ENCODE measurements at regions not wholly inside any gene's neighbourhood (a gene's known extent, or its start where the extent isn't known, plus 50 kb on each side); places are given as distances from the start of the nearest gene placed in this dataset.
"Not testable (repeated sequence)": the region's sequence is repeated elsewhere in the genome, so short reads cannot be mapped to it uniquely, and the experiment has no call there.

DNA sequence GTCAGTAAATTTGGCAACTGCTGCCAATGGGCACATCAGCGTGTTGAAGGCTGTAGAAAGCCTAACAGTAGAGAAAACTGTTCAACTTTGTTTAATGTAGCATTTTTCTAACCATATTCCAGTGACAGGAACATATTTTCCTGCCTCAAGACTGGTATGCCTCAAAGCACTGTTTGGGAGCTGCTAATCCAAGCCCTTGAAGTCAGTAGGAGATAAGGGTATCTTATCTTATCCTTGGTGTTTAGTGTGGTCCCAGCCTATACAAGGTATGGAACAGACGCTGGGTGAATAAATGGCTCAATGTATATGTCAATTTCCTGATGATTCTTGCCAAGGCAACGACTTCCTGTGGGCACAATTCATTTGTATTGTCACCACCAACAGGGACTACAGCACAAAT lies 97.5 kb upstream of the CREB5 start:
- Histone ChIP-seq H3K9me3 (ENCODE audit: control insufficient read depth, low read depth, low read length) (no peaks in the 10 kb centered on the region), H3K4me3 (ENCODE audit: low read length) (no peak overlapping the region), H3K27me3 (ENCODE audit: control insufficient read depth, insufficient read depth, low read length) (no peaks in the 10 kb centered on the region), H3K9ac (ENCODE audit: low read length) (no peak overlapping the region), H3K4me1 (ENCODE audit: control insufficient read depth, low read depth, low read length) (peaks cover 8% of the 10 kb centered on the region), H3K27ac (ENCODE audit: low read length) (no peak overlapping the region), H3K36me3 (ENCODE audit: control insufficient read depth, low read depth, low read length) (no peaks in the 10 kb centered on the region)

DNA sequence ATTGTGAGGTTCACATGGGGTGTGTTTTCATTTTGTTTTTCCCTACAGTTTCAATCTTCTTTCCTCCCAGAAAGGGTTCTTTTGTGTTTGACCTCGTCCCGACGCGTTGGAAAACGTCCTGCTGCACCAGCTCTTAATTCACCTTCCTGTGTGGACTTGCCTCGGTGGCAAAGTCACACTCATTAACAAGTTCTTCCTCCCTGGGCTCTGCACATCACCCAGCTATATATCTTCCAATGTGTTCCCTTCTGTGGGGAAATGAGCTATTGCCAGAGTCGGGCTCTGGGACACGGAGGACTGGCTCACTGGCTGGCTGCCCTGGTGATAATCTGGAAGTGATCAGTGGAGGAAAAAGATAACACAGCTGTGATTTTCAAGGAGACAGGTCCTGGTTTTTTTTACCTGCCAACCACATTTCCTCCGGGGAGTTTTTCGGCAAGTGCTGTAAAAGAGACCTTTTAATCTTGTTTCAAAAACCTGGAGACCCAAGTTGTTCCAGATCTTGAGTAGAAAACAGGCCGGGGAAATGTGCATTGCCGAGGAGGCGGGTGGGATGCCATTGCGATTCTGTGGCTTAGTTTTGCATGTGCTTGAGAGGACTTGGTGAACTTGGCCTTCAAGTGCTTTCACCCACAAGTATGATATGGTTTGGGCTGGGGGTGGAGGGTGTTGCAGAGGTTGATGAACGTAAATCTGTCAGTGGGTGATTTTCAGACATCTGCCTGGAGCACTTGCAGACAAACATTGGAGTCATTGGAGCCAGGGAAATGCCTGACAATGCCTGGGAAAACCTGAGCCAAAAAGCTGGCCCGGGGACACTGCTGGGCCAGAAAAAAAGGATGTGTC lies 96.5 kb upstream of the CREB5 start:
- Histone ChIP-seq H3K36me3 (ENCODE audit: control insufficient read depth, low read depth, low read length) (no peaks in the 10 kb centered on the region), H3K9me3 (ENCODE audit: control insufficient read depth, low read depth, low read length) (no peaks in the 10 kb centered on the region), H3K27me3 (ENCODE audit: control insufficient read depth, insufficient read depth, low read length) (no peaks in the 10 kb centered on the region), H3K9ac (ENCODE audit: low read length) (no peak overlapping the region), H3K4me1 (ENCODE audit: control insufficient read depth, low read depth, low read length) (peaks cover 8% of the 10 kb centered on the region), H3K4me3 (ENCODE audit: low read length) (no peak overlapping the region), H3K27ac (ENCODE audit: low read length) (no peak overlapping the region)

- Histone ChIP-seq H3K9me3 (ENCODE audit: control insufficient read depth, low read depth, low read length) (no peaks in the 10 kb centered on the region), H3K27ac (ENCODE audit: low read length) (no peak overlapping the region), H3K4me1 (ENCODE audit: control insufficient read depth, low read depth, low read length) (peaks cover 8% of the 10 kb centered on the region), H3K36me3 (ENCODE audit: control insufficient read depth, low read depth, low read length) (no peaks in the 10 kb centered on the region), H3K27me3 (ENCODE audit: control insufficient read depth, insufficient read depth, low read length) (no peaks in the 10 kb centered on the region), H3K9ac (ENCODE audit: low read length) (no peak overlapping the region), H3K4me3 (ENCODE audit: low read length) (no peak overlapping the region)
Measured at GRCh38 chr7:28316489-28316888, 95.8 kb upstream of the CREB5 start.

DNA sequence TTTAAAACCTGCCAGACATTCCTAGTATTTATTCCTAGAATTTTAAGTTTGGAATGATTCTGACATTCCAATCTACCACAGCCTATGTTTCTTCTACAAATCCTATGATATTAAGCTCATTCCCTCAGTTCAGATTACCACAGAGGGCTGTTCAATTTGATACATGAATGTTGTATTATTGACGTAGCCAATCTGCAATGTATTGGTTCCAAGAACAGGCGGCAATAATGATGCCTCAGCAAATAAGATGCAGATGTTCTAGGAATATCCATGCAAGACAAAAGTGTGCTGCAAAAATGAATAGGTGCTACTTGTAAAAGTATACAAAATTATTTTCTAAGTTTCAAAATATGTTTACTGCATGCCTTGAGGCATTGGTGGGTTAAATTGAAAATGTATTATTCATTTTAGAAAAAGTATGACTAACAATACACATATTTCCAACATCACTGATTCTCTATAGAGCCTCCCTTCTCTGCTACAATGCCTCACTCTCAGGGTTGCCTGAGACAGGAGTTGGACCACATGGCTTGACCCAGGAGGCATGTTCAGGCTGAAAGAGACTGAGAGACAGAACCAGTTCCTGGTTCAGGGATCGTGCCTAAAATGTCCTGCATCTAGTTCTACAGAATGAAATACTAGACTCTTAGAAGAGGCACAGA lies 94.1 kb upstream of the CREB5 start:
- H3K36me3 ChIP-seq (ENCODE audit: control insufficient read depth, low read depth, low read length), result no peaks in the 10 kb centered on the region
- no peak overlapping the region for H3K27ac ChIP-seq (ENCODE audit: low read length)
- H3K9ac ChIP-seq (ENCODE audit: low read length), result no peak overlapping the region
- no peaks in the 10 kb centered on the region for H3K27me3 ChIP-seq (ENCODE audit: control insufficient read depth, insufficient read depth, low read length)
- H3K4me1 ChIP-seq (ENCODE audit: control insufficient read depth, low read depth, low read length), result no peaks in the 10 kb centered on the region
- H3K9me3 ChIP-seq (ENCODE audit: control insufficient read depth, low read depth, low read length), result no peaks in the 10 kb centered on the region
- H3K4me3 ChIP-seq (ENCODE audit: low read length), result no peak overlapping the region

GRCh38 chr7:28323833-28324232 lies 88.5 kb upstream of the CREB5 start:
- no peaks in the 10 kb centered on the region for H3K36me3 ChIP-seq (ENCODE audit: control insufficient read depth, low read depth, low read length)
- no peak overlapping the region for H3K27ac ChIP-seq (ENCODE audit: low read length)
- H3K9me3 ChIP-seq (ENCODE audit: control insufficient read depth, low read depth, low read length), result no peaks in the 10 kb centered on the region
- no peaks in the 10 kb centered on the region for H3K27me3 ChIP-seq (ENCODE audit: control insufficient read depth, insufficient read depth, low read length)
- peaks cover 3% of the 10 kb centered on the region for H3K4me1 ChIP-seq (ENCODE audit: control insufficient read depth, low read depth, low read length)
- no peak overlapping the region for H3K4me3 ChIP-seq (ENCODE audit: low read length)
- no peak overlapping the region for H3K9ac ChIP-seq (ENCODE audit: low read length)

- Histone ChIP-seq H3K27ac (ENCODE audit: low read length) (no peak overlapping the region), H3K36me3 (ENCODE audit: control insufficient read depth, low read depth, low read length) (no peaks in the 10 kb centered on the region), H3K9me3 (ENCODE audit: control insufficient read depth, low read depth, low read length) (no peaks in the 10 kb centered on the region), H3K27me3 (ENCODE audit: control insufficient read depth, insufficient read depth, low read length) (no peaks in the 10 kb centered on the region), H3K9ac (ENCODE audit: low read length) (no peak overlapping the region), H3K4me3 (ENCODE audit: low read length) (no peak overlapping the region), H3K4me1 (ENCODE audit: control insufficient read depth, low read depth, low read length) (peaks cover 7% of the 10 kb centered on the region)
Measured at GRCh38 chr7:28328146-28328545, 84.2 kb upstream of the CREB5 start.

DNA sequence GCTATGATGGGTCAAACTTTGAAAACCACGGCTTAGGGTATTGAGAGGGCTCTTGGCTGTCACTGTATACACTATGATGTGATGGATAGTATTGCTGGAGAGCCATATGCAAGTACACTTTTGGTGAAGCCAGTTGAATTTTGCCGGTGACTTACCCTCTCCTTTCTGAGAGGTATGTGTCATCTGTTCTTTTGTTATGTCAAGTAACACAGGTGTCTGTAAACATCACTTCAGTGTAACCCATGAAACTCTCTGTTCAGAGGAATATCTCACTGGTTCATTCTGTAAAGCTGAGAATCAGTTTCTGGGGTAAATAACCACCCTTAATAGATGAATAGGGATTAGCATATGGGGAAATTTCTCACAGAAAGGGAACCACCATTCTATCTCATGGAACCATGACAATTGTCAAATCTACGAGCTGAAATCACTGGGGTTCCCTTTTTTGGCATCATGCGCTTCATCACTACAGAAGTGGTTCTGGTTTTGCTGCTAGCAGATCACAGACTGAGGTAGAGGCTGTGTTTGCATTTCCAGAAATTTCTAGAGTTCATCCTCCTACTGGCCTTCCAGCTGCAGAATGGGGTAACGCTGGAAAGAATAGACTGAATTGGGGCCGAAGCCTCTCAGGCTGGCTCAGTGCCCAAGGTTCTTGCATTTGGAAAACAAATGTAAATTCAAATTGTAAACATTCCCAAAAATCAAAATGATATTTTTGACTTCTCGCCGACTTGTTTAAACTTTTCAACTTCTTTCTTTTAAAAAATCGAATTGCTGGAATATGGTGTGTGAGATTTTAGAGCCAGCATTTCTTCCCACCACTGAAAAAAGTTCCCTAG lies 83.3 kb upstream of the CREB5 start:
- no peak overlapping the region for H3K4me3 ChIP-seq (ENCODE audit: low read length)
- peaks cover 7% of the 10 kb centered on the region for H3K4me1 ChIP-seq (ENCODE audit: control insufficient read depth, low read depth, low read length)
- H3K27ac ChIP-seq (ENCODE audit: low read length), result no peak overlapping the region
- no peak overlapping the region for H3K9ac ChIP-seq (ENCODE audit: low read length)
- H3K27me3 ChIP-seq (ENCODE audit: control insufficient read depth, insufficient read depth, low read length), result no peaks in the 10 kb centered on the region
- H3K36me3 ChIP-seq (ENCODE audit: control insufficient read depth, low read depth, low read length), result no peaks in the 10 kb centered on the region
- H3K9me3 ChIP-seq (ENCODE audit: control insufficient read depth, low read depth, low read length), result no peaks in the 10 kb centered on the region

DNA sequence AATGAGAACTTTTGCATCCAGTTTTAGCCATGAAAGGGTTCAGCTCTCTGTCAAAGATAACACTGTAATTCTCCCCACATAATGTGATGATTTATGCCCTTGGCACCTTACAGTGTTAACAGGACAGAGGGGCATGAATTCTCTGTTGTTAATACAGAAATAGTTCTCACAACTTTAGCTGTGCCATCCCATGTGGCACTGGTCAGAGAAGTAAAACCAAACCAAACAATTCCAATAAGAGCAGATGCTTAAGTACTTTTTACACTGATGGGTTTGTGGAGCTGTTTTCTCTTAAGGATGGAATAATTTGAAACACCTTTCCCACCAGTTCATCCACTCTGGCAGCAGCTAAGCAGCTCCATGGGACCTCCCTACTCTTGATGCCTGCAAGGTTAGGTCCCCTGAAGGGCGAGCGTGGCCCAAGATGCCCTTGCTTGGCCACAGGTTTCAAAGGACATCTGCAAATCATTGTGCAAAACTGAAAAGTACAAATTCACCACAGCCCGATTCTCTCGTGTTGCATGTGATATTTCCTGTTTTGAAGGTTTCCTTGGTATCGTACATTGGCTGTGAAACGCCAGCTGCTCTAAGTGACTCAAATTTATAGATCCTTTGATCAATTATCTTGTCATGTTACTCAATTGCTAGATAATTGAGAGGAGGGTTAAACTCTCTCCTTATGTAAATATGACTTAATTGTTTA lies 82.5 kb upstream of the CREB5 start:
- Histone ChIP-seq H3K9ac (ENCODE audit: low read length) (no peak overlapping the region), H3K36me3 (ENCODE audit: control insufficient read depth, low read depth, low read length) (no peaks in the 10 kb centered on the region)

GRCh38 chr7:28330384-28331070 lies 81.8 kb upstream of the CREB5 start:
- Histone ChIP-seq H3K9ac (ENCODE audit: low read length) (no peak overlapping the region), H3K4me3 (ENCODE audit: low read length) (no peak overlapping the region), H3K4me1 (ENCODE audit: control insufficient read depth, low read depth, low read length) (peaks cover 7% of the 10 kb centered on the region), H3K36me3 (ENCODE audit: control insufficient read depth, low read depth, low read length) (no peaks in the 10 kb centered on the region), H3K27me3 (ENCODE audit: control insufficient read depth, insufficient read depth, low read length) (no peaks in the 10 kb centered on the region), H3K27ac (ENCODE audit: low read length) (no peak overlapping the region), H3K9me3 (ENCODE audit: control insufficient read depth, low read depth, low read length) (no peaks in the 10 kb centered on the region)

More for the DNA sequence above, 82.5 kb upstream of the CREB5 start:
- no peak overlapping the region for H3K4me3 ChIP-seq (ENCODE audit: low read length)
- no peaks in the 10 kb centered on the region for H3K27me3 ChIP-seq (ENCODE audit: control insufficient read depth, insufficient read depth, low read length)
- no peaks in the 10 kb centered on the region for H3K9me3 ChIP-seq (ENCODE audit: control insufficient read depth, low read depth, low read length)
- peaks cover 7% of the 10 kb centered on the region for H3K4me1 ChIP-seq (ENCODE audit: control insufficient read depth, low read depth, low read length)
- no peak overlapping the region for H3K27ac ChIP-seq (ENCODE audit: low read length)

DNA sequence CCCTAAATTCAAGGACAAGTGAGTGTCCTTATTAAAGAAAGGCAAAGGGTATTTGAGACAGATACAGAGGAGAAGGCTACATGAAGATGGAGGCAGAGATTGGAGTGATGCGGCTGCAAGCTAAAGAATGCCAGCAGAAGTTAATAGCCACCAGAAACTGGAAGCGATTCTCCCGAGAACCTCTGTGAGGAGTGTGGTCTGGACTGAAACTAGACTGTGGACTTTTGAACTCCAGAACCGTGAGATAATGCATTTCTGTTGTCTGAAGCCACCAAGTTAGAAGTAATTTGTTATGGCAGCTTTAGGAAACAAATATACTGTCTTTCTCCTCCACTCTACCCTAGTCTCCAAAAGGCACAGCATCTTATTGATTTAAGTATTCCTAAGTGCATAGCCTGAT lies 80.3 kb upstream of the CREB5 start:
- H3K36me3 ChIP-seq (ENCODE audit: control insufficient read depth, low read depth, low read length), result no peaks in the 10 kb centered on the region
- H3K9ac ChIP-seq (ENCODE audit: low read length), result no peak overlapping the region
- H3K4me3 ChIP-seq (ENCODE audit: low read length), result no peak overlapping the region
- H3K9me3 ChIP-seq (ENCODE audit: control insufficient read depth, low read depth, low read length), result no peaks in the 10 kb centered on the region
- H3K4me1 ChIP-seq (ENCODE audit: control insufficient read depth, low read depth, low read length), result peaks cover 7% of the 10 kb centered on the region
- no peaks in the 10 kb centered on the region for H3K27me3 ChIP-seq (ENCODE audit: control insufficient read depth, insufficient read depth, low read length)
- H3K27ac ChIP-seq (ENCODE audit: low read length), result no peak overlapping the region

DNA sequence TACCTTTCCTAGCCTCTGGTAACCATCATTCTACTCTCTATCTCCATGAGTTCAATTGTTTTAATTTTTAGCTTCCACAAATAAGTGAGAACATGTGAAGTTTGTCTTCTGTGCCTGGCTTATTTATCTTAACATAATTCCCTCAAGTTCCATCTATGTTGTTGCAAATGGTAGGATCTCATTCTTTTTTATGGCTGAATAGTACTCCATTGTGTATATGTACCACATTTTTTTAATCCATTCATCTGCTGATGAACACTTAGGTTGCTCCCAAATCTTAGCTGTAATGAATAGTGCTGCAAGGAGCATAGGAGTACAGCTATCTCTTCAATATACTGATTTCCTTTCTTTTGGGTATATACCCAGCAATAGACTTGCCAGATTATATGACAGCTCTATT lies 78.8 kb upstream of the CREB5 start:
- H3K4me3 ChIP-seq (ENCODE audit: low read length); H3K36me3 ChIP-seq (ENCODE audit: control insufficient read depth, low read depth, low read length); H3K9ac ChIP-seq (ENCODE audit: low read length); H3K9me3 ChIP-seq (ENCODE audit: control insufficient read depth, low read depth, low read length); H3K27me3 ChIP-seq (ENCODE audit: control insufficient read depth, insufficient read depth, low read length); H3K27ac ChIP-seq (ENCODE audit: low read length); H3K4me1 ChIP-seq (ENCODE audit: control insufficient read depth, low read depth, low read length): not testable (repeated sequence)
